Natural killer cell (primary cell): ENCODE measurements at regions not wholly inside any gene's neighbourhood (a gene's known extent, or its start where the extent isn't known, plus 50 kb on each side); places are given as distances from the start of the nearest gene placed in this dataset.

Experiments used
- ATAC-seq, 3 donors: fragments of 150-1000 bp in 2 of 3; fragments of 200-7000 bp in 1 of 3; cut with Tn5 transposase; 1 replicate in 1 of 3; 2 replicates in 2 of 3; pipeline ENCODE4 v1.10.0; 2021; ENCODE audit warnings: mild to moderate bottlenecking in 2 of 3, moderate library complexity in 2 of 3
- DNase-seq, 2 donors: peaks; one replicate each; pipeline versions ENCODE4 v3.0.0 to v3.0.0-alpha.2; 2013 to 2021; ENCODE audit warnings: mixed read lengths in 1 of 2
- H3K27ac ChIP-seq: one replicate; pipeline ENCODE4 v1.5.1; 2013; ENCODE audit warnings: mild to moderate bottlenecking, low read length
- H3K27me3 ChIP-seq: one replicate; pipeline ENCODE4 v1.6.1; 2013; ENCODE audit warnings: low read length; ENCODE audit not compliant: control insufficient read depth, insufficient read depth
- H3K36me3 ChIP-seq: one replicate; pipeline ENCODE4 v1.6.1; 2013; ENCODE audit warnings: low read length; ENCODE audit not compliant: control insufficient read depth, insufficient read depth
- H3K4me1 ChIP-seq: one replicate; pipeline ENCODE4 v1.6.1; 2013; ENCODE audit warnings: low read length; ENCODE audit not compliant: control insufficient read depth, insufficient read depth
- H3K4me3 ChIP-seq: one replicate; pipeline ENCODE4 v1.5.1; 2013; ENCODE audit warnings: low read length
- H3K9me3 ChIP-seq: one replicate; pipeline ENCODE4 v1.6.1; 2013; ENCODE audit warnings: low read length; ENCODE audit not compliant: control insufficient read depth, insufficient read depth
- H3K27ac Mint-ChIP-seq, 2 donors: one replicate each; pipeline ENCODE4 v1.8.0; 2022; ENCODE audit warnings: mild to moderate bottlenecking in 2 of 2, mixed read lengths in 2 of 2, moderate library complexity in 1 of 2
- H3K27me3 Mint-ChIP-seq, 2 donors: one replicate each; pipeline ENCODE4 v1.8.0; 2022; ENCODE audit warnings: low read depth in 2 of 2, mixed read lengths in 2 of 2
- H3K36me3 Mint-ChIP-seq: one replicate; pipeline ENCODE4 v1.8.0; 2022; ENCODE audit warnings: mixed read lengths
- H3K4me1 Mint-ChIP-seq, 2 donors: one replicate each; pipeline ENCODE4 v1.8.0; 2022; ENCODE audit warnings: mixed read lengths in 2 of 2
- H3K4me3 Mint-ChIP-seq: one replicate; pipeline ENCODE4 v1.8.0; 2022; ENCODE audit warnings: mild to moderate bottlenecking, moderate library complexity, mixed read lengths
- H3K9me3 Mint-ChIP-seq, 2 donors: one replicate each; pipeline ENCODE4 v1.8.0; 2022; ENCODE audit warnings: mixed read lengths in 2 of 2
- CTCF ChIP-seq: fragments of 200-600 bp; IDR thresholded peaks from one replicate; pipeline ENCODE4 v1.8.0; 2022; ENCODE audit warnings: antibody characterized with exemption
- WGBS: methylation state at CpG from one replicate; pipeline ENCODE4 v1.1.7; 2013; ENCODE audit warnings: missing lambda C conversion rate; ENCODE audit not compliant: insufficient coverage; 5-methylcytosine and 5-hydroxymethylcytosine counted together
- intact Hi-C: fragments of 100-400 bp; cut with micrococcal nuclease; formaldehyde crosslinking; loops from one replicate; pipeline ENCODE4 v1.14.2; 2022

GRCh38 chr16:6106061-6106460, 1008.5 kb upstream of the EEF2KMT start:
- TF ChIP-seq CTCF: no peak
- Histone ChIP-seq H3K4me3 (no peak overlapping the region), H3K27ac (no peak overlapping the region), H3K4me1 (no peaks in the 10 kb centered on the region), H3K36me3 (no peaks in the 10 kb centered on the region), H3K27me3 (no peaks in the 10 kb centered on the region), H3K9me3 (peaks cover 3% of the 10 kb centered on the region)
- Mint-ChIP-seq H3K27me3 (no peaks in the 10 kb centered on the region), H3K4me1 (no peaks in the 10 kb centered on the region), H3K27ac (no peak overlapping the region), H3K4me3 (no peak overlapping the region), H3K9me3 (peaks cover 2 to 14% of the 10 kb centered on the region in 2 donors), H3K36me3 (no peaks in the 10 kb centered on the region)
- whole genome bisulfite sequencing: 19% methylated on average over 2 of the region's 2 CpGs
- DNase-seq (no peak), ATAC-seq (no peak)
- intact Hi-C loops: no loop called here

DNA sequence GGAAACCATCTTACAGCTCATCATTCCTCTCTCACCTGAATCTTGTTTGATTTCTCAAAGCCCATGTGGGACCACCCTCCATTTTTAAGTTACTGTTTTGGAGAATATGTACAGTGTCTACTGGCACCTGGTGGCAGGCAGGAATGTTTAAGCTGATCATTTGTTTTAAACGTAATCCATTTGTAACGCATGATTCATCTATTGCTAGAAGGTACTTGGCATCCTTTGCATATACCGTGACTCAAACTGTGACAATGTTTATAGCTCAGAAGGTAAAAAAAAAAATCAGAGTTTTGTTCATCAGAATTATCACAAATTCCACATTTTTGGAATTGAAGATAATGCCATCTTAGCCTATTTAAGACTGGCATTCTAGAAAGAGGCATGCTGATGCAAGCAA, 1007.5 kb upstream of the EEF2KMT start:
- Histone ChIP-seq H3K4me3 (no peak overlapping the region), H3K9me3 (peaks cover 3% of the 10 kb centered on the region), H3K27me3 (no peaks in the 10 kb centered on the region), H3K4me1 (no peaks in the 10 kb centered on the region), H3K27ac (no peak overlapping the region), H3K36me3 (no peaks in the 10 kb centered on the region)
- no peak for DNase-seq
- no peaks in the 10 kb centered on the region for H3K27me3 Mint-ChIP-seq
- 58% methylated on average over 3 of the region's 3 CpGs for WGBS
- H3K4me1 Mint-ChIP-seq: no peaks in the 10 kb centered on the region
- no peak for TF ChIP-seq CTCF
- no peaks in the 10 kb centered on the region for H3K36me3 Mint-ChIP-seq
- no peak for ATAC-seq
- peaks cover 2 to 14% of the 10 kb centered on the region in 2 donors for H3K9me3 Mint-ChIP-seq
- H3K27ac Mint-ChIP-seq: no peak overlapping the region
- intact Hi-C loops: no loop called here
- no peak overlapping the region for H3K4me3 Mint-ChIP-seq

GRCh38 chr16:6104428-6104827, 1006.8 kb upstream of the EEF2KMT start:
- peaks cover 3% of the 10 kb centered on the region for H3K9me3 ChIP-seq
- no peaks in the 10 kb centered on the region for H3K36me3 Mint-ChIP-seq
- intact Hi-C loops: no loop called here
- no peak overlapping the region for H3K4me3 ChIP-seq
- H3K27me3 Mint-ChIP-seq: no peaks in the 10 kb centered on the region
- H3K27ac Mint-ChIP-seq: no peak overlapping the region
- no peak for ATAC-seq
- WGBS: 75% methylated on average over 3 of the region's 3 CpGs
- H3K27me3 ChIP-seq: no peaks in the 10 kb centered on the region
- no peak for TF ChIP-seq CTCF
- no peaks in the 10 kb centered on the region for H3K4me1 ChIP-seq
- no peak for DNase-seq
- H3K9me3 Mint-ChIP-seq: peaks cover 2 to 14% of the 10 kb centered on the region in 2 donors
- no peak overlapping the region for H3K27ac ChIP-seq
- no peak overlapping the region for H3K4me3 Mint-ChIP-seq
- H3K36me3 ChIP-seq: no peaks in the 10 kb centered on the region
- H3K4me1 Mint-ChIP-seq: no peaks in the 10 kb centered on the region

- Mint-ChIP-seq H3K4me3 (no peak overlapping the region), H3K4me1 (no peaks in the 10 kb centered on the region), H3K9me3 (peaks cover 2 to 12% of the 10 kb centered on the region in 2 donors), H3K27me3 (no peaks in the 10 kb centered on the region), H3K36me3 (no peaks in the 10 kb centered on the region), H3K27ac (no peak overlapping the region)
- H3K36me3 ChIP-seq: no peaks in the 10 kb centered on the region
- no peak for ATAC-seq
- intact Hi-C loops: no loop called here
- no peak for TF ChIP-seq CTCF
- no peak overlapping the region for H3K27ac ChIP-seq
- no peak overlapping the region for H3K4me3 ChIP-seq
- H3K27me3 ChIP-seq: no peaks in the 10 kb centered on the region
- no peak for DNase-seq
- 40% methylated on average over 2 of the region's 2 CpGs for WGBS
- H3K9me3 ChIP-seq: peaks cover 3% of the 10 kb centered on the region
- no peaks in the 10 kb centered on the region for H3K4me1 ChIP-seq
Observed at GRCh38 chr16:6103561-6103960, 1006.0 kb upstream of the EEF2KMT start.
